H1 (cell line): ENCODE measurements at regions not wholly inside any gene's neighbourhood (a gene's known extent, or its start where the extent isn't known, plus 50 kb on each side); places are given as distances from the start of the nearest gene placed in this dataset.

ENCODE experiments used
- ASH2L ChIP-seq: fragments of 200-600, 300-600 bp; sonication (generic); IDR thresholded peaks from one replicate; pipeline ENCODE4 v1.7.1; 2017; ENCODE audit warnings: low read length
- CHD1 ChIP-seq: IDR thresholded peaks from 2 replicates; pipeline ENCODE4 v1.6.1; 2012; ENCODE audit warnings: low read depth, low read length, improper control_type of control experiment
- JUN ChIP-seq: IDR thresholded peaks from 2 replicates; pipeline ENCODE4 v1.6.1; 2011; ENCODE audit warnings: low read depth, mild to moderate bottlenecking, improper control_type of control experiment, low read length
- JUND ChIP-seq: IDR thresholded peaks from 2 replicates; pipeline ENCODE4 v1.6.1; 2011; ENCODE audit warnings: mild to moderate bottlenecking, improper control_type of control experiment, low read length
- KDM5A ChIP-seq: fragments of 200-600 bp; IDR thresholded peaks from 2 replicates; pipeline ENCODE4 v1.7.1; 2012; ENCODE audit warnings: mild to moderate bottlenecking, low read length, inconsistent platforms, mixed read lengths
- MAFK ChIP-seq: IDR thresholded peaks from 2 replicates; pipeline ENCODE4 v1.6.1; 2012; ENCODE audit warnings: low read depth, mild to moderate bottlenecking, improper control_type of control experiment, low read length
- PHF8 ChIP-seq: fragments of 200-600 bp; sonication (generic); conservative IDR thresholded peaks from 2 replicates; pipeline ENCODE4 v1.7.1; 2012; ENCODE audit warnings: low read depth, mild to moderate bottlenecking, inconsistent platforms, low read length, moderate library complexity
- RXRA ChIP-seq: IDR thresholded peaks from 2 replicates; pipeline ENCODE4 v1.6.1; 2011; ENCODE audit warnings: low read depth, mild to moderate bottlenecking, low read length, moderate library complexity; ENCODE audit not compliant: insufficient read depth
- TAF1 ChIP-seq: IDR thresholded peaks from 2 replicates; pipeline ENCODE4 v1.6.1; 2011; ENCODE audit warnings: mild to moderate bottlenecking, low read depth, low read length
- TAF7 ChIP-seq: optimal IDR thresholded peaks from 2 replicates; pipeline ENCODE3; 2011; ENCODE audit warnings: low read depth, mild to moderate bottlenecking, inconsistent platforms, low read length, moderate library complexity, borderline replicate concordance
- TF ChIP-seq, protein P1 (sequence below): fragments of 300-600 bp; sonication (generic); IDR thresholded peaks from 2 replicates; pipeline ENCODE4 v1.7.1; 2012; ENCODE audit warnings: low read length, moderate library complexity, mild to moderate bottlenecking, inconsistent platforms; ENCODE audit not compliant: insufficient replicate concordance

DNA sequence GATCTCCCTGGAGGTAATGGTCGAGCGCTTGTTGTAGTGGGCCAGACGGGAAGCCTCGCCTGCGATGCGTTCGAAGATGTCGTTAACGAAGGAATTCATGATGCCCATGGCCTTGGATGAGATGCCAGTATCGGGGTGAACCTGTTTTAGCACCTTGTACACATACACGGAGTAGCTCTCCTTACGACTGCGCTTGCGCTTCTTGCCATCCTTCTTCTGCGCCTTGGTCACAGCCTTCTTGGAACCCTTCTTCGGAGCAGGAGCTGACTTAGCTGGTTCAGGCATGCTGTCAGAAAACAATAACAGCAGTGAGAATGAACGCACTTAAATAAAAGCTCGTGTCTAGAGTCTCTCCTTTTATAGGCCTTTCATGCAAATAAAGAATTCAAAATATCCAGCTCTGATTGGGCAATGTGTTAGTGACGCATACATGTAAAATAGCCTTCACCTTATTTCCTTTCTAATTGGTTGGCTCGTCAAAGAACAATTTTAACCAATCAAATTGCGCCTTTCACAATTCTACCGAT lies 129.2 kb downstream of the HFE start (continued):
- TF ChIP-seq, protein P1, sequence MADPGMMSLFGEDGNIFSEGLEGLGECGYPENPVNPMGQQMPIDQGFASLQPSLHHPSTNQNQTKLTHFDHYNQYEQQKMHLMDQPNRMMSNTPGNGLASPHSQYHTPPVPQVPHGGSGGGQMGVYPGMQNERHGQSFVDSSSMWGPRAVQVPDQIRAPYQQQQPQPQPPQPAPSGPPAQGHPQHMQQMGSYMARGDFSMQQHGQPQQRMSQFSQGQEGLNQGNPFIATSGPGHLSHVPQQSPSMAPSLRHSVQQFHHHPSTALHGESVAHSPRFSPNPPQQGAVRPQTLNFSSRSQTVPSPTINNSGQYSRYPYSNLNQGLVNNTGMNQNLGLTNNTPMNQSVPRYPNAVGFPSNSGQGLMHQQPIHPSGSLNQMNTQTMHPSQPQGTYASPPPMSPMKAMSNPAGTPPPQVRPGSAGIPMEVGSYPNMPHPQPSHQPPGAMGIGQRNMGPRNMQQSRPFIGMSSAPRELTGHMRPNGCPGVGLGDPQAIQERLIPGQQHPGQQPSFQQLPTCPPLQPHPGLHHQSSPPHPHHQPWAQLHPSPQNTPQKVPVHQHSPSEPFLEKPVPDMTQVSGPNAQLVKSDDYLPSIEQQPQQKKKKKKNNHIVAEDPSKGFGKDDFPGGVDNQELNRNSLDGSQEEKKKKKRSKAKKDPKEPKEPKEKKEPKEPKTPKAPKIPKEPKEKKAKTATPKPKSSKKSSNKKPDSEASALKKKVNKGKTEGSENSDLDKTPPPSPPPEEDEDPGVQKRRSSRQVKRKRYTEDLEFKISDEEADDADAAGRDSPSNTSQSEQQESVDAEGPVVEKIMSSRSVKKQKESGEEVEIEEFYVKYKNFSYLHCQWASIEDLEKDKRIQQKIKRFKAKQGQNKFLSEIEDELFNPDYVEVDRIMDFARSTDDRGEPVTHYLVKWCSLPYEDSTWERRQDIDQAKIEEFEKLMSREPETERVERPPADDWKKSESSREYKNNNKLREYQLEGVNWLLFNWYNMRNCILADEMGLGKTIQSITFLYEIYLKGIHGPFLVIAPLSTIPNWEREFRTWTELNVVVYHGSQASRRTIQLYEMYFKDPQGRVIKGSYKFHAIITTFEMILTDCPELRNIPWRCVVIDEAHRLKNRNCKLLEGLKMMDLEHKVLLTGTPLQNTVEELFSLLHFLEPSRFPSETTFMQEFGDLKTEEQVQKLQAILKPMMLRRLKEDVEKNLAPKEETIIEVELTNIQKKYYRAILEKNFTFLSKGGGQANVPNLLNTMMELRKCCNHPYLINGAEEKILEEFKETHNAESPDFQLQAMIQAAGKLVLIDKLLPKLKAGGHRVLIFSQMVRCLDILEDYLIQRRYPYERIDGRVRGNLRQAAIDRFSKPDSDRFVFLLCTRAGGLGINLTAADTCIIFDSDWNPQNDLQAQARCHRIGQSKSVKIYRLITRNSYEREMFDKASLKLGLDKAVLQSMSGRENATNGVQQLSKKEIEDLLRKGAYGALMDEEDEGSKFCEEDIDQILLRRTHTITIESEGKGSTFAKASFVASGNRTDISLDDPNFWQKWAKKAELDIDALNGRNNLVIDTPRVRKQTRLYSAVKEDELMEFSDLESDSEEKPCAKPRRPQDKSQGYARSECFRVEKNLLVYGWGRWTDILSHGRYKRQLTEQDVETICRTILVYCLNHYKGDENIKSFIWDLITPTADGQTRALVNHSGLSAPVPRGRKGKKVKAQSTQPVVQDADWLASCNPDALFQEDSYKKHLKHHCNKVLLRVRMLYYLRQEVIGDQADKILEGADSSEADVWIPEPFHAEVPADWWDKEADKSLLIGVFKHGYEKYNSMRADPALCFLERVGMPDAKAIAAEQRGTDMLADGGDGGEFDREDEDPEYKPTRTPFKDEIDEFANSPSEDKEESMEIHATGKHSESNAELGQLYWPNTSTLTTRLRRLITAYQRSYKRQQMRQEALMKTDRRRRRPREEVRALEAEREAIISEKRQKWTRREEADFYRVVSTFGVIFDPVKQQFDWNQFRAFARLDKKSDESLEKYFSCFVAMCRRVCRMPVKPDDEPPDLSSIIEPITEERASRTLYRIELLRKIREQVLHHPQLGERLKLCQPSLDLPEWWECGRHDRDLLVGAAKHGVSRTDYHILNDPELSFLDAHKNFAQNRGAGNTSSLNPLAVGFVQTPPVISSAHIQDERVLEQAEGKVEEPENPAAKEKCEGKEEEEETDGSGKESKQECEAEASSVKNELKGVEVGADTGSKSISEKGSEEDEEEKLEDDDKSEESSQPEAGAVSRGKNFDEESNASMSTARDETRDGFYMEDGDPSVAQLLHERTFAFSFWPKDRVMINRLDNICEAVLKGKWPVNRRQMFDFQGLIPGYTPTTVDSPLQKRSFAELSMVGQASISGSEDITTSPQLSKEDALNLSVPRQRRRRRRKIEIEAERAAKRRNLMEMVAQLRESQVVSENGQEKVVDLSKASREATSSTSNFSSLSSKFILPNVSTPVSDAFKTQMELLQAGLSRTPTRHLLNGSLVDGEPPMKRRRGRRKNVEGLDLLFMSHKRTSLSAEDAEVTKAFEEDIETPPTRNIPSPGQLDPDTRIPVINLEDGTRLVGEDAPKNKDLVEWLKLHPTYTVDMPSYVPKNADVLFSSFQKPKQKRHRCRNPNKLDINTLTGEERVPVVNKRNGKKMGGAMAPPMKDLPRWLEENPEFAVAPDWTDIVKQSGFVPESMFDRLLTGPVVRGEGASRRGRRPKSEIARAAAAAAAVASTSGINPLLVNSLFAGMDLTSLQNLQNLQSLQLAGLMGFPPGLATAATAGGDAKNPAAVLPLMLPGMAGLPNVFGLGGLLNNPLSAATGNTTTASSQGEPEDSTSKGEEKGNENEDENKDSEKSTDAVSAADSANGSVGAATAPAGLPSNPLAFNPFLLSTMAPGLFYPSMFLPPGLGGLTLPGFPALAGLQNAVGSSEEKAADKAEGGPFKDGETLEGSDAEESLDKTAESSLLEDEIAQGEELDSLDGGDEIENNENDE: no peak
- no peak for TF ChIP-seq KDM5A
- TF ChIP-seq JUN: no peak
- TF ChIP-seq RXRA: no peak
- TF ChIP-seq TAF7: peak; percentile 94
- TF ChIP-seq PHF8: no peak; the same call in 1 of the 2 replicates
- no peak for TF ChIP-seq ASH2L
- peak; percentile 94 for TF ChIP-seq TAF1
- TF ChIP-seq CHD1: peak; percentile 84
- TF ChIP-seq JUND: no peak
- peak; percentile 33; the same call in 1 of the 2 replicates for TF ChIP-seq MAFK
